Breast epithelium (tissue), 3 donors: ENCODE measurements at regions not wholly inside any gene's neighbourhood (a gene's known extent, or its start where the extent isn't known, plus 50 kb on each side); places are given as distances from the start of the nearest gene placed in this dataset.
"Not testable (repeated sequence)": the region's sequence is repeated elsewhere in the genome, so short reads cannot be mapped to it uniquely, and the experiment has no call there.

Experiments used
- CTCF ChIP-seq, 3 donors: fragments of 450-650 bp; IDR thresholded peaks; one replicate each; pipeline ENCODE4 v1.5.1; 2016 to 2017; ENCODE audit warnings: antibody characterized with exemption in 3 of 3, mild to moderate bottlenecking in 3 of 3, moderate library complexity in 3 of 3
- POLR2AphosphoS5 ChIP-seq, 3 donors: sonication (generic); formaldehyde crosslinking; IDR thresholded peaks; one replicate each; pipeline ENCODE4 v1.6.1; 2017; ENCODE audit warnings: antibody characterized with exemption in 3 of 3

GRCh38 chr4:118530107-118530506, 155.1 kb upstream of the METTL14 start:
- not testable (repeated sequence) for TF ChIP-seq CTCF, POLR2AphosphoS5 (IDR thresholded peaks at IDR 0.05)
